ENCODE measurements at regions not wholly inside any gene's neighbourhood (a gene's known extent, or its start where the extent isn't known, plus 50 kb on each side); places are given as distances from the start of the nearest gene placed in this dataset.

- Histone ChIP-seq H3K36me3 (no peaks in the 10 kb centered on the region), H3K4me3 (no peak overlapping the region), H3K9me3 (no peaks in the 10 kb centered on the region), H3K27me3 (peaks cover 0 to 11% (median 2%) of the 10 kb centered on the region in 4 donors), H3K4me1 (peaks cover 0 to under 1% (median 0%) of the 10 kb centered on the region in 4 donors), H3K27ac (replicated peaks in 1 of 4) (no peak overlapping the region)
- TF ChIP-seq EP300 (IDR thresholded peaks at IDR 0.05) = no peak
- TF ChIP-seq POLR2A (IDR thresholded peaks at IDR 0.05; ENCODE audit: low read depth) = no peak
- no peak for TF ChIP-seq POLR2AphosphoS5 (IDR thresholded peaks at IDR 0.05)
- no peak for TF ChIP-seq CTCF (IDR thresholded peaks at IDR 0.05)
- intact Hi-C loops (cut with DNase I) = loop anchor here (10.0 kb wide), 1 partner anchor 575 kb away; no protein-coding TSS in a partner anchor
- WGBS = 90% methylated on average over 3 of the region's 4 CpGs
- no peak for DNase-seq (ENCODE audit: extremely low spot score)
These were observed 134.9 kb upstream of the PJA1 start for GRCh38 chrX:69299951-69300714.

GRCh38 chrX:69299285-69299684 is 134.0 kb upstream of the PJA1 start:
- H3K4me1 ChIP-seq = no peaks in the 10 kb centered on the region
- TF ChIP-seq POLR2A (IDR thresholded peaks at IDR 0.05; ENCODE audit: low read depth) = no peak
- no peak for TF ChIP-seq EP300 (IDR thresholded peaks at IDR 0.05)
- TF ChIP-seq POLR2AphosphoS5 (IDR thresholded peaks at IDR 0.05) = no peak
- no peak for TF ChIP-seq CTCF (IDR thresholded peaks at IDR 0.05)
- H3K4me3 ChIP-seq = no peak overlapping the region
- intact Hi-C loops (cut with DNase I) = loop anchor here (10.0 kb wide), 1 partner anchor 574 kb away; no protein-coding TSS in a partner anchor
- H3K9me3 ChIP-seq = no peaks in the 10 kb centered on the region
- peaks cover 0 to 11% (median 2%) of the 10 kb centered on the region in 4 donors for H3K27me3 ChIP-seq
- no peak for DNase-seq (ENCODE audit: extremely low spot score)
- H3K27ac ChIP-seq (replicated peaks in 1 of 4) = no peak overlapping the region
- H3K36me3 ChIP-seq = no peaks in the 10 kb centered on the region
- WGBS = 70% methylated on average over 6 of the region's 6 CpGs

- H3K27ac ChIP-seq (replicated peaks in 1 of 4) = no peak overlapping the region
- 64% methylated on average over 5 of the region's 5 CpGs for WGBS
- H3K36me3 ChIP-seq = no peaks in the 10 kb centered on the region
- no peaks in the 10 kb centered on the region for H3K9me3 ChIP-seq
- TF ChIP-seq EP300 (IDR thresholded peaks at IDR 0.05) = no peak
- TF ChIP-seq CTCF (IDR thresholded peaks at IDR 0.05) = no peak
- no peak for TF ChIP-seq POLR2AphosphoS5 (IDR thresholded peaks at IDR 0.05)
- TF ChIP-seq POLR2A (IDR thresholded peaks at IDR 0.05; ENCODE audit: low read depth) = no peak
- no peaks in the 10 kb centered on the region for H3K4me1 ChIP-seq
- H3K27me3 ChIP-seq = peaks cover 0 to 11% (median 2%) of the 10 kb centered on the region in 4 donors
- intact Hi-C loops (cut with DNase I) = loop anchor here (10.0 kb wide), 1 partner anchor 574 kb away; no protein-coding TSS in a partner anchor
- H3K4me3 ChIP-seq = no peak overlapping the region
- no peak for DNase-seq (ENCODE audit: extremely low spot score)
These were observed 133.3 kb upstream of the PJA1 start for GRCh38 chrX:69298466-69299140.

- Histone ChIP-seq H3K4me3 (no peak overlapping the region), H3K36me3 (no peaks in the 10 kb centered on the region), H3K27me3 (peaks cover 0 to 2% (median 0%) of the 10 kb centered on the region in 4 donors), H3K9me3 (no peaks in the 10 kb centered on the region), H3K4me1 (no peaks in the 10 kb centered on the region), H3K27ac (replicated peaks in 1 of 4) (no peak overlapping the region)
- TF ChIP-seq CTCF (IDR thresholded peaks at IDR 0.05) (no peak), POLR2AphosphoS5 (IDR thresholded peaks at IDR 0.05) (no peak), EP300 (IDR thresholded peaks at IDR 0.05) (no peak), POLR2A (IDR thresholded peaks at IDR 0.05; ENCODE audit: low read depth) (no peak)
- intact Hi-C loops (cut with DNase I) = loop anchor here (10.0 kb wide), 1 partner anchor 573 kb away; no protein-coding TSS in a partner anchor
- WGBS = 67% methylated on average over 5 of the region's 5 CpGs
- no peak for DNase-seq (ENCODE audit: extremely low spot score)
These were observed 132.3 kb upstream of the PJA1 start for GRCh38 chrX:69297506-69297905.

All from esophagus muscularis mucosa (tissue), 4 donors.